ENCODE measurements at regions not wholly inside any gene's neighbourhood (a gene's known extent, or its start where the extent isn't known, plus 50 kb on each side); places are given as distances from the start of the nearest gene placed in this dataset.

GRCh38 chr2:152910970-152911369 is 192.6 kb downstream of the ARL6IP6 start:
- TF ChIP-seq, protein P1, sequence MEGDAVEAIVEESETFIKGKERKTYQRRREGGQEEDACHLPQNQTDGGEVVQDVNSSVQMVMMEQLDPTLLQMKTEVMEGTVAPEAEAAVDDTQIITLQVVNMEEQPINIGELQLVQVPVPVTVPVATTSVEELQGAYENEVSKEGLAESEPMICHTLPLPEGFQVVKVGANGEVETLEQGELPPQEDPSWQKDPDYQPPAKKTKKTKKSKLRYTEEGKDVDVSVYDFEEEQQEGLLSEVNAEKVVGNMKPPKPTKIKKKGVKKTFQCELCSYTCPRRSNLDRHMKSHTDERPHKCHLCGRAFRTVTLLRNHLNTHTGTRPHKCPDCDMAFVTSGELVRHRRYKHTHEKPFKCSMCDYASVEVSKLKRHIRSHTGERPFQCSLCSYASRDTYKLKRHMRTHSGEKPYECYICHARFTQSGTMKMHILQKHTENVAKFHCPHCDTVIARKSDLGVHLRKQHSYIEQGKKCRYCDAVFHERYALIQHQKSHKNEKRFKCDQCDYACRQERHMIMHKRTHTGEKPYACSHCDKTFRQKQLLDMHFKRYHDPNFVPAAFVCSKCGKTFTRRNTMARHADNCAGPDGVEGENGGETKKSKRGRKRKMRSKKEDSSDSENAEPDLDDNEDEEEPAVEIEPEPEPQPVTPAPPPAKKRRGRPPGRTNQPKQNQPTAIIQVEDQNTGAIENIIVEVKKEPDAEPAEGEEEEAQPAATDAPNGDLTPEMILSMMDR (IDR thresholded peaks at IDR 0.05): no peak
- no peak for TF ChIP-seq POLR2A (IDR thresholded peaks at IDR 0.05)
